HCT116 (cell line): ENCODE measurements at regions not wholly inside any gene's neighbourhood (a gene's known extent, or its start where the extent isn't known, plus 50 kb on each side); places are given as distances from the start of the nearest gene placed in this dataset.

Experiments used
- ATAC-seq: fragments of 200-7000 bp; cut with Tn5 transposase; 2 replicates; pipeline ENCODE4 v1.9.1; 2020; ENCODE audit warnings: mild to moderate bottlenecking, moderate library complexity
- BruUV-seq: library from RNA; stranded (reverse); fragments of 400-500 nt; replicated peaks from 2 replicates; lab custom pipeline; 2021; lab: Mats Ljungman, UMichigan
- CTCF ChIA-PET: fragments of 300-600 bp; sonication (Branson Sonifier 250); formaldehyde crosslinking; loops from one replicate; lab custom pipeline; 2021; ENCODE audit warnings: antibody characterized with exemption; lab: Charles Lee
- POLR2A ChIA-PET: fragments of 300-600, 350-600 bp; sonication (Branson Sonifier 250); formaldehyde crosslinking; loops from one replicate; lab custom pipeline; 2021; ENCODE audit warnings: antibody characterized with exemption; lab: Charles Lee
- RAD21 ChIA-PET, 2 experiments: fragments of 300-600 bp; sonication (Branson Sonifier 250); formaldehyde crosslinking; loops; one replicate each; lab custom pipeline; 2023; ENCODE audit warnings: low total read pairs in 2 of 2; ENCODE audit not compliant: uncharacterized antibody in 2 of 2, unreplicated experiment in 2 of 2, low non-redundant PET in 1 of 2; lab: Charles Lee
- DNase-seq: peaks from one replicate; pipeline ENCODE4 v3.0.0-alpha.2; 2010; ENCODE audit warnings: low read depth, low spot score
- H2AFZ ChIP-seq: fragments of 200-600 bp; shearing (Covaris generic), sonication (generic); 2 replicates; pipeline ENCODE4 v1.6.1; 2017; ENCODE audit warnings: low read depth, mixed run types, mixed read lengths, antibody characterized with exemption, low read length; ENCODE audit not compliant: poor library complexity, severe bottlenecking
- H3K27ac ChIP-seq: 2 replicates; pipeline ENCODE4 v1.5.1; 2012; ENCODE audit warnings: low read depth, low read length
- H3K27me3 ChIP-seq: fragments of 200-600 bp; sonication (generic); 2 replicates; pipeline ENCODE4 v1.6.1; 2016; ENCODE audit warnings: mixed run types, low read length, mixed read lengths; ENCODE audit not compliant: insufficient read depth
- H3K36me3 ChIP-seq, 2 experiments: fragments of 200-500 bp in 1 of 2; fragments of 200-600 bp in 1 of 2; sonication (Bioruptor generic) in 1 of 2; sonication (generic) in 1 of 2; 2 replicates each; pipeline versions ENCODE4 v1.5.1 to v1.6.1; 2014 to 2016; ENCODE audit warnings: low read length in 2 of 2, inconsistent platforms in 1 of 2, mixed read lengths in 1 of 2, mixed run types in 1 of 2; ENCODE audit not compliant: insufficient read depth in 2 of 2, control insufficient read depth in 1 of 2
- H3K4me1 ChIP-seq, 2 experiments: fragments of 200-600 bp in 1 of 2; sonication (generic) in 1 of 2; 2 replicates each; pipeline versions ENCODE4 v1.5.1 to v1.6.1; 2012 to 2017; ENCODE audit warnings: low read length in 2 of 2, inconsistent platforms in 1 of 2, mild to moderate bottlenecking in 1 of 2, mixed read lengths in 1 of 2, mixed run types in 1 of 2, moderate library complexity in 1 of 2; ENCODE audit not compliant: insufficient read depth in 2 of 2, control insufficient read depth in 1 of 2
- H3K4me2 ChIP-seq: fragments of 200-600 bp; sonication (generic); 2 replicates; pipeline ENCODE4 v1.6.1; 2017; ENCODE audit warnings: mixed run types, low read length, mixed read lengths
- H3K4me3 ChIP-seq, 2 experiments: fragments of 200-600 bp in 1 of 2; sonication (generic) in 1 of 2; replicated peaks in 1 of 2; 2 replicates each; pipeline ENCODE4 v1.5.1; 2011 to 2016; ENCODE audit warnings: low read length in 2 of 2, control low read depth in 1 of 2, low read depth in 1 of 2, mild to moderate bottlenecking in 1 of 2, mixed read lengths in 1 of 2, mixed run types in 1 of 2
- H3K79me2 ChIP-seq: fragments of 200-600 bp; sonication (generic); 2 replicates; pipeline ENCODE4 v1.6.1; 2017; ENCODE audit warnings: mild to moderate bottlenecking, mixed run types, low read length, moderate library complexity, mixed read lengths; ENCODE audit not compliant: insufficient read depth
- H3K9ac ChIP-seq: fragments of 200-600 bp; sonication (generic); 2 replicates; pipeline ENCODE4 v1.6.1; 2016; ENCODE audit warnings: low read length, mixed read lengths
- H3K9me2 ChIP-seq: fragments of 200-600 bp; sonication (generic), shearing (Covaris generic); 2 replicates; pipeline ENCODE4 v1.6.1; 2017; ENCODE audit warnings: mixed run types, mild to moderate bottlenecking, moderate library complexity; ENCODE audit not compliant: insufficient read depth
- H3K9me3 ChIP-seq, 2 experiments: fragments of 200-500 bp in 1 of 2; fragments of 200-600 bp in 1 of 2; sonication (Bioruptor generic) in 1 of 2; sonication (generic) in 1 of 2; 2 replicates each; pipeline ENCODE4 v1.6.1; 2014 to 2017; ENCODE audit warnings: low read length in 2 of 2, mixed read lengths in 2 of 2, inconsistent platforms in 1 of 2, low read depth in 1 of 2, mild to moderate bottlenecking in 1 of 2, mixed run types in 1 of 2, moderate library complexity in 1 of 2; ENCODE audit not compliant: control insufficient read depth in 1 of 2, insufficient read depth in 1 of 2
- H4K20me1 ChIP-seq: fragments of 200-600 bp; sonication (generic), shearing (Covaris generic); 2 replicates; pipeline ENCODE4 v1.6.1; 2017; ENCODE audit warnings: mixed run types, mild to moderate bottlenecking, moderate library complexity; ENCODE audit not compliant: insufficient read depth
- CBX3 ChIP-seq: IDR thresholded peaks from 2 replicates; pipeline ENCODE4 v1.6.1; 2012; ENCODE audit warnings: low read depth
- CTCF ChIP-seq, 3 experiments: fragments of 200-600 bp in 1 of 3; sonication (generic) in 1 of 3; IDR thresholded peaks in 2 of 3; conservative IDR thresholded peaks in 1 of 3; 2 replicates each; pipeline ENCODE4 v1.5.1; 2012 to 2017; ENCODE audit warnings: low read depth in 2 of 3, low read length in 2 of 3, antibody characterized with exemption in 1 of 3, borderline replicate concordance in 1 of 3, control low read depth in 1 of 3, mild to moderate bottlenecking in 1 of 3, mixed read lengths in 1 of 3, mixed run types in 1 of 3, moderate library complexity in 1 of 3; ENCODE audit not compliant: insufficient read depth in 1 of 3
- EGR1 ChIP-seq: IDR thresholded peaks from 2 replicates; pipeline ENCODE4 v1.6.1; 2012; ENCODE audit warnings: low read depth
- EZH2 ChIP-seq: fragments of 200-600 bp; sonication (generic); IDR thresholded peaks from 2 replicates; pipeline ENCODE4 v1.6.1; 2017; ENCODE audit warnings: antibody characterized with exemption, mixed run types
- JUND ChIP-seq: IDR thresholded peaks from 2 replicates; pipeline ENCODE4 v1.6.1; 2012
- POLR2AphosphoS5 ChIP-seq: IDR thresholded peaks from 2 replicates; pipeline ENCODE4 v1.6.1; 2011; ENCODE audit warnings: mild to moderate bottlenecking, low read depth, low read length, moderate library complexity
- RAD21 ChIP-seq: IDR thresholded peaks from 2 replicates; pipeline ENCODE4 v1.6.1; 2012; ENCODE audit warnings: low read depth, mild to moderate bottlenecking
- SIN3A ChIP-seq: IDR thresholded peaks from 2 replicates; pipeline ENCODE4 v1.6.1; 2012; ENCODE audit warnings: low read depth
- SP1 ChIP-seq: IDR thresholded peaks from 2 replicates; pipeline ENCODE4 v1.6.1; 2012; ENCODE audit warnings: low read depth
- TCF7L2 ChIP-seq: IDR thresholded peaks from 2 replicates; pipeline ENCODE4 v1.7.0; 2011; ENCODE audit warnings: borderline replicate concordance, inconsistent platforms; ENCODE audit not compliant: insufficient read depth, insufficient read length; ENCODE audit errors: extremely low read depth
- YY1 ChIP-seq: IDR thresholded peaks from 2 replicates; pipeline ENCODE4 v1.6.1; 2011; ENCODE audit warnings: low read length, low read depth, moderate library complexity, mild to moderate bottlenecking; ENCODE audit not compliant: insufficient replicate concordance; ENCODE audit errors: extremely low read depth
- ZBTB33 ChIP-seq: IDR thresholded peaks from 2 replicates; pipeline ENCODE4 v1.6.1; 2011; ENCODE audit warnings: mild to moderate bottlenecking, low read length, moderate library complexity; ENCODE audit not compliant: insufficient replicate concordance; ENCODE audit errors: extremely low read depth
- ZFX ChIP-seq: fragments of 450-650 bp; IDR thresholded peaks from 2 replicates; pipeline ENCODE4 v1.6.1; 2017
- ZNF274 ChIP-seq: fragments of 200-500 bp; sonication (Bioruptor generic); IDR thresholded peaks from 2 replicates; pipeline ENCODE4 v1.6.1; 2014; ENCODE audit warnings: mild to moderate bottlenecking, low read depth, low read length, inconsistent platforms
- intact Hi-C: fragments of 100-400 bp; cut with micrococcal nuclease; formaldehyde crosslinking; loops from 2 replicates; pipeline ENCODE4 v1.10.0; 2022
- TF ChIP-seq, protein P1 (sequence below): IDR thresholded peaks from 2 replicates; pipeline ENCODE4 v1.6.1; 2012; ENCODE audit warnings: low read depth

DNA sequence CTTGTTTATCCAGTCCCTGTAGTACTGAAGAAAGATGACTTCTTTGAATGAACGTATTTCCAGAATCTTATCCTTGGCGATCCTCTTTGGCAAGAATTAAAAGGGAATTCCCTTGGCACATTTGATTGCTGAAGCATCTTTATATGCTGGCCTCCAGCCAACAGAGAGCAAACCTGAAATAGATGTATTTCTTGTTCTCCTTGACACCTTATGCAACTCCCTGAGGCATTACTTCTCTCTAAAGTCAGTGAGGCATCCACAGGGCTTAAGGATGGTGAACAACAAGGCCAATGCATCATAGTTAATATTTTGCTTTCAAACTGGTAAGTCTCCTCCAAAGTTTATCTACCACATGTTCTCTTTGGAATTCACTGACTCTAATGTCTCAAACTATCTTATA lies 450.9 kb upstream of the THRB start:
- intact Hi-C loops, result no loop called here
- H2AFZ ChIP-seq, result no peak overlapping the region
- TF ChIP-seq RAD21 (no peak), POLR2AphosphoS5 (no peak), ZNF274 (no peak), YY1 (no peak), ZFX (no peak), CTCF (IDR thresholded peaks at IDR 0.05 in 2 of 3, conservative IDR thresholded peaks at IDR 0.05 in 1 of 3; ENCODE audit: borderline replicate concordance in 1 of 3, insufficient read depth in 1 of 3, low read depth in 2 of 3, low read length in 2 of 3) (no peak), TCF7L2 (no peak), SP1 (no peak), EZH2 (no peak), JUND (no peak), ZBTB33 (no peak), SIN3A (no peak), CBX3 (no peak), EGR1 (no peak)
- TF ChIP-seq, protein P1, sequence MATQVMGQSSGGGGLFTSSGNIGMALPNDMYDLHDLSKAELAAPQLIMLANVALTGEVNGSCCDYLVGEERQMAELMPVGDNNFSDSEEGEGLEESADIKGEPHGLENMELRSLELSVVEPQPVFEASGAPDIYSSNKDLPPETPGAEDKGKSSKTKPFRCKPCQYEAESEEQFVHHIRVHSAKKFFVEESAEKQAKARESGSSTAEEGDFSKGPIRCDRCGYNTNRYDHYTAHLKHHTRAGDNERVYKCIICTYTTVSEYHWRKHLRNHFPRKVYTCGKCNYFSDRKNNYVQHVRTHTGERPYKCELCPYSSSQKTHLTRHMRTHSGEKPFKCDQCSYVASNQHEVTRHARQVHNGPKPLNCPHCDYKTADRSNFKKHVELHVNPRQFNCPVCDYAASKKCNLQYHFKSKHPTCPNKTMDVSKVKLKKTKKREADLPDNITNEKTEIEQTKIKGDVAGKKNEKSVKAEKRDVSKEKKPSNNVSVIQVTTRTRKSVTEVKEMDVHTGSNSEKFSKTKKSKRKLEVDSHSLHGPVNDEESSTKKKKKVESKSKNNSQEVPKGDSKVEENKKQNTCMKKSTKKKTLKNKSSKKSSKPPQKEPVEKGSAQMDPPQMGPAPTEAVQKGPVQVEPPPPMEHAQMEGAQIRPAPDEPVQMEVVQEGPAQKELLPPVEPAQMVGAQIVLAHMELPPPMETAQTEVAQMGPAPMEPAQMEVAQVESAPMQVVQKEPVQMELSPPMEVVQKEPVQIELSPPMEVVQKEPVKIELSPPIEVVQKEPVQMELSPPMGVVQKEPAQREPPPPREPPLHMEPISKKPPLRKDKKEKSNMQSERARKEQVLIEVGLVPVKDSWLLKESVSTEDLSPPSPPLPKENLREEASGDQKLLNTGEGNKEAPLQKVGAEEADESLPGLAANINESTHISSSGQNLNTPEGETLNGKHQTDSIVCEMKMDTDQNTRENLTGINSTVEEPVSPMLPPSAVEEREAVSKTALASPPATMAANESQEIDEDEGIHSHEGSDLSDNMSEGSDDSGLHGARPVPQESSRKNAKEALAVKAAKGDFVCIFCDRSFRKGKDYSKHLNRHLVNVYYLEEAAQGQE, result no peak
- DNase-seq, result no peak
- H3K36me3 ChIP-seq, result no peaks in the 10 kb centered on the region
- peaks cover 11% of the 10 kb centered on the region for H3K27me3 ChIP-seq
- H3K27ac ChIP-seq, result no peak overlapping the region
- no peaks in the 10 kb centered on the region for H3K79me2 ChIP-seq
- ATAC-seq, result no peak
- H3K4me1 ChIP-seq, result no peaks in the 10 kb centered on the region
- ChIA-PET RAD21 (no interaction called here), POLR2A (no interaction called here), CTCF (no interaction called here)
- H3K4me3 ChIP-seq, result no peak overlapping the region
- BruUV-seq, result no TSS peak
- no peaks in the 10 kb centered on the region for H3K9me2 ChIP-seq
- no peaks in the 10 kb centered on the region for H4K20me1 ChIP-seq
- no peaks in the 10 kb centered on the region for H3K9me3 ChIP-seq
- H3K9ac ChIP-seq, result no peak overlapping the region
- no peak overlapping the region for H3K4me2 ChIP-seq
